Liver (tissue), 8 donors: ENCODE measurements at regions not wholly inside any gene's neighbourhood (a gene's known extent, or its start where the extent isn't known, plus 50 kb on each side); places are given as distances from the start of the nearest gene placed in this dataset.

Source experiments
- DNase-seq: peaks from one replicate; pipeline ENCODE4 v3.0.0-alpha.2; 2017; ENCODE audit warnings: low spot score
- H3K27ac ChIP-seq, 2 donors: one replicate each; pipeline ENCODE4 v1.7.0; 2013; ENCODE audit warnings: inconsistent platforms in 2 of 2, low read length in 2 of 2, control low read depth in 1 of 2, low read depth in 1 of 2, mild to moderate bottlenecking in 1 of 2
- H3K27me3 ChIP-seq, 4 donors: one replicate each; pipeline versions ENCODE4 v1.6.1 to v1.7.0; 2013; ENCODE audit warnings: low read length in 3 of 4, inconsistent platforms in 1 of 4, mild to moderate bottlenecking in 1 of 4, moderate library complexity in 1 of 4; ENCODE audit not compliant: control insufficient read depth in 4 of 4, insufficient read depth in 4 of 4
- H3K36me3 ChIP-seq, 4 donors: one replicate each; pipeline versions ENCODE4 v1.6.1 to v1.7.0; 2013; ENCODE audit warnings: low read length in 3 of 4, mild to moderate bottlenecking in 3 of 4, low read depth in 1 of 4, moderate library complexity in 1 of 4; ENCODE audit not compliant: control insufficient read depth in 4 of 4, insufficient read depth in 3 of 4
- H3K4me1 ChIP-seq, 4 donors: one replicate each; pipeline versions ENCODE4 v1.6.1 to v1.7.0; 2013; ENCODE audit warnings: low read length in 3 of 4, mild to moderate bottlenecking in 3 of 4, moderate library complexity in 1 of 4; ENCODE audit not compliant: control insufficient read depth in 4 of 4, insufficient read depth in 4 of 4
- H3K4me3 ChIP-seq, 3 donors: one replicate each; pipeline versions ENCODE4 v1.6.1 to v1.7.0; 2013; ENCODE audit warnings: low read length in 3 of 3, control low read depth in 1 of 3, low read depth in 1 of 3, mild to moderate bottlenecking in 1 of 3
- H3K9ac ChIP-seq, 2 donors: one replicate each; pipeline ENCODE4 v1.7.0; 2013; ENCODE audit warnings: low read length in 2 of 2, mild to moderate bottlenecking in 2 of 2, moderate library complexity in 2 of 2, control low read depth in 1 of 2, low read depth in 1 of 2
- H3K9me3 ChIP-seq, 4 donors: one replicate each; pipeline versions ENCODE4 v1.6.1 to v1.7.0; 2013; ENCODE audit warnings: low read length in 3 of 4; ENCODE audit not compliant: control insufficient read depth in 4 of 4
- CTCF ChIP-seq: fragments of 150-350 bp; IDR thresholded peaks from 2 replicates; pipeline ENCODE4 v1.5.1; 2017; ENCODE audit warnings: improper control_type of control experiment, low read depth, low read length; ENCODE audit not compliant: missing input control
- EGR1 ChIP-seq, 2 donors: IDR thresholded peaks; 2 replicates each; pipeline ENCODE4 v1.6.1; 2016 to 2018; ENCODE audit warnings: antibody characterized with exemption in 2 of 2, low read depth in 2 of 2
- GABPA ChIP-seq, 2 donors: IDR thresholded peaks in 1 of 2; conservative IDR thresholded peaks in 1 of 2; 2 replicates each; pipeline ENCODE4 v1.6.1; 2016; ENCODE audit warnings: antibody characterized with exemption in 2 of 2, mild to moderate bottlenecking in 1 of 2, moderate library complexity in 1 of 2
- HNF4A ChIP-seq, 2 donors: conservative IDR thresholded peaks; 2 replicates each; pipeline ENCODE4 v1.6.1; 2016; ENCODE audit warnings: antibody characterized with exemption in 2 of 2, mild to moderate bottlenecking in 2 of 2
- HNF4G ChIP-seq: IDR thresholded peaks from 2 replicates; pipeline ENCODE4 v1.6.1; 2016; ENCODE audit warnings: antibody characterized with exemption
- JUND ChIP-seq, 2 donors: IDR thresholded peaks; 2 replicates each; pipeline ENCODE4 v1.6.1; 2016; ENCODE audit warnings: antibody characterized with exemption in 2 of 2
- NR2F2 ChIP-seq: IDR thresholded peaks from 2 replicates; pipeline ENCODE4 v1.6.1; 2016; ENCODE audit warnings: antibody characterized with exemption
- RAD21 ChIP-seq, 2 donors: IDR thresholded peaks; 2 replicates each; pipeline ENCODE4 v1.6.1; 2016; ENCODE audit warnings: antibody characterized with exemption in 2 of 2, mild to moderate bottlenecking in 2 of 2
- RXRA ChIP-seq, 2 donors: IDR thresholded peaks; 2 replicates each; pipeline ENCODE4 v1.6.1; 2017 to 2018; ENCODE audit warnings: antibody characterized with exemption in 2 of 2, mild to moderate bottlenecking in 1 of 2
- SP1 ChIP-seq: IDR thresholded peaks from 2 replicates; pipeline ENCODE4 v1.6.1; 2018; ENCODE audit warnings: antibody characterized with exemption, mild to moderate bottlenecking
- TAF1 ChIP-seq: conservative IDR thresholded peaks from 2 replicates; pipeline ENCODE4 v1.6.1; 2016; ENCODE audit warnings: antibody characterized with exemption, mild to moderate bottlenecking
- YY1 ChIP-seq: IDR thresholded peaks from 2 replicates; pipeline ENCODE4 v1.6.1; 2016; ENCODE audit warnings: antibody characterized with exemption, mild to moderate bottlenecking
- WGBS: extraction: QIAGEN DNeasy Blood & Tissue Kit; methylation state at CpG from one replicate; pipeline ENCODE4 v1.1.7; 2013; 5-methylcytosine and 5-hydroxymethylcytosine counted together
- TF ChIP-seq, protein P1 (sequence below): IDR thresholded peaks from 2 replicates; pipeline ENCODE4 v1.6.1; 2016; ENCODE audit warnings: antibody characterized with exemption, mild to moderate bottlenecking
- TF ChIP-seq, protein P2 (sequence below): IDR thresholded peaks from 2 replicates; pipeline ENCODE4 v1.6.1; 2016; ENCODE audit warnings: antibody characterized with exemption
- TF ChIP-seq, protein P3 (sequence below): IDR thresholded peaks from 2 replicates; pipeline ENCODE4 v1.6.1; 2016; ENCODE audit warnings: antibody characterized with exemption
- TF ChIP-seq, protein P4 (sequence below): IDR thresholded peaks from 2 replicates; pipeline ENCODE4 v1.6.1; 2016; ENCODE audit warnings: antibody characterized with exemption
- donor health status: healthy.
- donor health status: healthy.
- donor health status: healthy.
- donor health status: healthy.
- donor health status: healthy.

GRCh38 chr16:14011001-14011400, 60.1 kb upstream of the MRTFB start:
- TF ChIP-seq NR2F2 (no peak), GABPA (IDR thresholded peaks at IDR 0.05 in 1 of 2, conservative IDR thresholded peaks at IDR 0.05 in 1 of 2) (no peak), JUND (IDR thresholded peaks at IDR 0.05) (no peak), HNF4A (conservative IDR thresholded peaks at IDR 0.05) (no peak), RXRA (IDR thresholded peaks at IDR 0.05) (no peak), HNF4G (no peak), EGR1 (IDR thresholded peaks at IDR 0.05; ENCODE audit: low read depth in 2 of 2) (no peak), TAF1 (no peak), SP1 (no peak), CTCF (no peak)
- TF ChIP-seq, protein P1, sequence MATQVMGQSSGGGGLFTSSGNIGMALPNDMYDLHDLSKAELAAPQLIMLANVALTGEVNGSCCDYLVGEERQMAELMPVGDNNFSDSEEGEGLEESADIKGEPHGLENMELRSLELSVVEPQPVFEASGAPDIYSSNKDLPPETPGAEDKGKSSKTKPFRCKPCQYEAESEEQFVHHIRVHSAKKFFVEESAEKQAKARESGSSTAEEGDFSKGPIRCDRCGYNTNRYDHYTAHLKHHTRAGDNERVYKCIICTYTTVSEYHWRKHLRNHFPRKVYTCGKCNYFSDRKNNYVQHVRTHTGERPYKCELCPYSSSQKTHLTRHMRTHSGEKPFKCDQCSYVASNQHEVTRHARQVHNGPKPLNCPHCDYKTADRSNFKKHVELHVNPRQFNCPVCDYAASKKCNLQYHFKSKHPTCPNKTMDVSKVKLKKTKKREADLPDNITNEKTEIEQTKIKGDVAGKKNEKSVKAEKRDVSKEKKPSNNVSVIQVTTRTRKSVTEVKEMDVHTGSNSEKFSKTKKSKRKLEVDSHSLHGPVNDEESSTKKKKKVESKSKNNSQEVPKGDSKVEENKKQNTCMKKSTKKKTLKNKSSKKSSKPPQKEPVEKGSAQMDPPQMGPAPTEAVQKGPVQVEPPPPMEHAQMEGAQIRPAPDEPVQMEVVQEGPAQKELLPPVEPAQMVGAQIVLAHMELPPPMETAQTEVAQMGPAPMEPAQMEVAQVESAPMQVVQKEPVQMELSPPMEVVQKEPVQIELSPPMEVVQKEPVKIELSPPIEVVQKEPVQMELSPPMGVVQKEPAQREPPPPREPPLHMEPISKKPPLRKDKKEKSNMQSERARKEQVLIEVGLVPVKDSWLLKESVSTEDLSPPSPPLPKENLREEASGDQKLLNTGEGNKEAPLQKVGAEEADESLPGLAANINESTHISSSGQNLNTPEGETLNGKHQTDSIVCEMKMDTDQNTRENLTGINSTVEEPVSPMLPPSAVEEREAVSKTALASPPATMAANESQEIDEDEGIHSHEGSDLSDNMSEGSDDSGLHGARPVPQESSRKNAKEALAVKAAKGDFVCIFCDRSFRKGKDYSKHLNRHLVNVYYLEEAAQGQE = no peak
- TF ChIP-seq, protein P2, sequence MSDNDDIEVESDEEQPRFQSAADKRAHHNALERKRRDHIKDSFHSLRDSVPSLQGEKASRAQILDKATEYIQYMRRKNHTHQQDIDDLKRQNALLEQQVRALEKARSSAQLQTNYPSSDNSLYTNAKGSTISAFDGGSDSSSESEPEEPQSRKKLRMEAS = no peak
- TF ChIP-seq, protein P3, sequence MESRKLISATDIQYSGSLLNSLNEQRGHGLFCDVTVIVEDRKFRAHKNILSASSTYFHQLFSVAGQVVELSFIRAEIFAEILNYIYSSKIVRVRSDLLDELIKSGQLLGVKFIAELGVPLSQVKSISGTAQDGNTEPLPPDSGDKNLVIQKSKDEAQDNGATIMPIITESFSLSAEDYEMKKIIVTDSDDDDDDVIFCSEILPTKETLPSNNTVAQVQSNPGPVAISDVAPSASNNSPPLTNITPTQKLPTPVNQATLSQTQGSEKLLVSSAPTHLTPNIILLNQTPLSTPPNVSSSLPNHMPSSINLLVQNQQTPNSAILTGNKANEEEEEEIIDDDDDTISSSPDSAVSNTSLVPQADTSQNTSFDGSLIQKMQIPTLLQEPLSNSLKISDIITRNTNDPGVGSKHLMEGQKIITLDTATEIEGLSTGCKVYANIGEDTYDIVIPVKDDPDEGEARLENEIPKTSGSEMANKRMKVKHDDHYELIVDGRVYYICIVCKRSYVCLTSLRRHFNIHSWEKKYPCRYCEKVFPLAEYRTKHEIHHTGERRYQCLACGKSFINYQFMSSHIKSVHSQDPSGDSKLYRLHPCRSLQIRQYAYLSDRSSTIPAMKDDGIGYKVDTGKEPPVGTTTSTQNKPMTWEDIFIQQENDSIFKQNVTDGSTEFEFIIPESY = no peak
- no peak for DNase-seq
- Histone ChIP-seq H3K27me3 (no peaks in the 10 kb centered on the region), H3K36me3 (no peaks in the 10 kb centered on the region), H3K4me1 (peaks cover 0 to 19% (median 7%) of the 10 kb centered on the region in 4 donors), H3K27ac (no peak overlapping the region), H3K9me3 (no peaks in the 10 kb centered on the region), H3K9ac (no peak overlapping the region), H3K4me3 (no peak overlapping the region)
- WGBS = 93% methylated on average over 2 of the region's 2 CpGs

DNA sequence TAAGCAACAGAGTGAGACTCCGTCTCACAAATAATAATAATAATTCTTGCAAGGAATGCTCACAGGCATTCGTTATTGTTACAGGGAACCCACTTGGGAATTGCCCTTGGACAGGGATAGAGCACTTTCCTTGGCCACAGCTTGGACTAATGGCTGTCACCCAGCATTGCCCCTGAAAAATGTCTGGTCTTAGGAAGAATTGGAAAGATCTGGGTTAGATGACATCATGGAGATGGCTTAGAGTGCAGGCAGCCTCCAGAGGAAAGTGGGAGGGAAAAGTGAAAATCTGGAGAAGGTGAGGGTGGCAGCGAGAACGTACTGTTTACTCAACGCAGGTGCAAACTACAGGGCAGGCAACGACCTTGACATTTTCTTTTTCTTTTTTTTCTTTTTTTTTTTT, 59.3 kb upstream of the MRTFB start:
- no peak overlapping the region for H3K9ac ChIP-seq
- WGBS = 64% methylated on average over 6 of the region's 6 CpGs
- H3K36me3 ChIP-seq = no peaks in the 10 kb centered on the region
- DNase-seq = no peak
- no peak overlapping the region for H3K27ac ChIP-seq
- no peaks in the 10 kb centered on the region for H3K27me3 ChIP-seq
- H3K9me3 ChIP-seq = no peaks in the 10 kb centered on the region
- TF ChIP-seq, protein P2 = no peak
- TF ChIP-seq RAD21 (IDR thresholded peaks at IDR 0.05) (no peak), SP1 (no peak), CTCF (no peak), RXRA (IDR thresholded peaks at IDR 0.05) (no peak), YY1 (no peak), EGR1 (IDR thresholded peaks at IDR 0.05; ENCODE audit: low read depth in 2 of 2) (no peak), HNF4G (no peak), HNF4A (conservative IDR thresholded peaks at IDR 0.05) (no peak)
- TF ChIP-seq, protein P4, sequence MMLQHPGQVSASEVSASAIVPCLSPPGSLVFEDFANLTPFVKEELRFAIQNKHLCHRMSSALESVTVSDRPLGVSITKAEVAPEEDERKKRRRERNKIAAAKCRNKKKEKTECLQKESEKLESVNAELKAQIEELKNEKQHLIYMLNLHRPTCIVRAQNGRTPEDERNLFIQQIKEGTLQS = no peak
- no peak overlapping the region for H3K4me3 ChIP-seq
- H3K4me1 ChIP-seq = peaks cover 0 to 19% (median 7%) of the 10 kb centered on the region in 4 donors
